GM12892 (cell line): ENCODE measurements at regions not wholly inside any gene's neighbourhood (a gene's known extent, or its start where the extent isn't known, plus 50 kb on each side); places are given as distances from the start of the nearest gene placed in this dataset.

Source experiments
- DNase-seq: peaks from one replicate; pipeline ENCODE4 v3.0.0; 2011; ENCODE audit not compliant: insufficient read length
- FAIRE-seq: peaks from 2 replicates; lab custom pipeline; 2011; peaks lifted over from hg19 to GRCh38; lab: Jason Lieb, UNC
- POLR2A ChIP-seq: IDR thresholded peaks from 2 replicates; pipeline ENCODE4 v1.6.1; 2011; ENCODE audit warnings: low read depth, low read length, control low read depth
- POLR2AphosphoS5 ChIP-seq: IDR thresholded peaks from 2 replicates; pipeline ENCODE4 v1.6.1; 2011; ENCODE audit warnings: low read depth, low read length, control low read depth
- TAF1 ChIP-seq: IDR thresholded peaks from 2 replicates; pipeline ENCODE4 v1.6.1; 2011; ENCODE audit warnings: low read depth, mild to moderate bottlenecking, control low read depth, low read length, borderline replicate concordance

- DNase-seq = no peak
- TF ChIP-seq TAF1 (no peak), POLR2A (no peak), POLR2AphosphoS5 (no peak)
- no peak for FAIRE-seq
Measured at GRCh38 chr4:111748157-111748556, 397.1 kb upstream of the FAM241A start.

- TF ChIP-seq POLR2AphosphoS5 (no peak), TAF1 (no peak), POLR2A (no peak)
- DNase-seq = no peak
- FAIRE-seq = no peak
Measured at GRCh38 chr4:111754003-111754402, 391.3 kb upstream of the FAM241A start.

DNA sequence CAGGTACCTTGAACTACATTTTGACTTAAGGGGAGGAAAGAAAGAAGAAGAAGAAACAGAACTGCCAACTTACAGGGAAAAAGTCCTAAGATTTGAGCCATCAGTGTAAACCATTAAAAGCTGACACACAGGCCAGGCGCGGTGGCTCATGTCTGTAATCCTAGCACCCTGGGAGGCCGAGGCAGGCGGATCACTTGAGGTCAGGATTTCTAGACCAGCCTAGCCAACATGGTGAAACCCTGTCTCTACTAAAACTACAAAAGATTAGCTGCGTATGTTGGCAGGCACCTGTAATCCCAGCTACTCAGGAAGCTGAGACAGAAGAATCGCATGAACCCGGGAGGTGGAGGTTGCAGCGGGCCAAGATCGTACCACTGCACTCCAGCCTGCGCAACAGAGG, 389.7 kb upstream of the FAM241A start:
- no peak for TF ChIP-seq POLR2AphosphoS5
- no peak for TF ChIP-seq TAF1
- TF ChIP-seq POLR2A = no peak
- DNase-seq (no peak), FAIRE-seq (no peak)

- no peak for FAIRE-seq
- TF ChIP-seq POLR2AphosphoS5 = no peak
- TF ChIP-seq TAF1 = no peak
- TF ChIP-seq POLR2A = no peak
- no peak for DNase-seq
Measured at GRCh38 chr4:111761531-111761930, 383.7 kb upstream of the FAM241A start.

DNA sequence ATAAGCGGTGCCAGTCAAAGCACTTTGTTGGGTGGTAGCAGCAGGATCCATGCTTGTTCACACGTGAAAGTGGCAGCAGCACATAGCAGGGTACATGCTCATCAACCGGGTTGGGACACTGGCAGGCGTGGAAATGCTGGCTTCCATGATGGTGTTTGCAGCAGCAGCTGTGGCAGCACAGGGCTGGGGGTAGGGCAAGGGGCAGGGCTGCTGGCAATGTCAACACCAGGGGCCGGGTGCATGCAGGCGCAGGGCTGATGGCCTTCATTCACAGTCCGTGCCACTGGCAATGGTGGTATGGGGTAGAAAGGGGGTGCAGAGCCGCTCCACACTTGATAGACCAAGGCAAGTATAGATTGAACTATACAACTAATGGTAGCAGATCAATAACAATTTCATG, 374.7 kb upstream of the FAM241A start:
- DNase-seq (no peak), FAIRE-seq (no peak)
- TF ChIP-seq POLR2AphosphoS5 = no peak
- no peak for TF ChIP-seq TAF1
- TF ChIP-seq POLR2A = no peak

DNA sequence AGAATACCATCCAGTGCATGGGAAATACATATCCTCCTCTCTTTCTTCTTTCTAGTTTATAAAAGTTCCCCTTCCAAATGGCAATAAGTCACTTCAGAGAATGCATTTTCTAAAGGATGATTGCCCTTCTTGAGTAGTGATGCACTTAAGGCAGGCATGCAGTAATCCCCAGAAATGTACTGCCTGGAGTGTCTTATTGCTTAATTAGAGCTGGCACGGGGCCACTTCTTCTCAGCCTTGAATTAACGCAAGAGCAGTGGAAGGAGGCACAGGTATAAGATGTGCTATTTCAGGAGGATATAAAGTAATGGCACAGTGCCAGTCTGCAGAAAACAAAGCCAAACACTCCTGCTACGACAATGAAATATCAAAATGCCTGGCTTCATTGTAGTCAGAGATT, 371.4 kb upstream of the FAM241A start:
- FAIRE-seq (no peak), DNase-seq (no peak)
- TF ChIP-seq TAF1 = no peak
- TF ChIP-seq POLR2A = no peak
- no peak for TF ChIP-seq POLR2AphosphoS5

GRCh38 chr4:111775556-111776297, 369.5 kb upstream of the FAM241A start:
- DNase-seq (no peak), FAIRE-seq (no peak)
- TF ChIP-seq POLR2A (no peak), POLR2AphosphoS5 (no peak), TAF1 (no peak)

DNA sequence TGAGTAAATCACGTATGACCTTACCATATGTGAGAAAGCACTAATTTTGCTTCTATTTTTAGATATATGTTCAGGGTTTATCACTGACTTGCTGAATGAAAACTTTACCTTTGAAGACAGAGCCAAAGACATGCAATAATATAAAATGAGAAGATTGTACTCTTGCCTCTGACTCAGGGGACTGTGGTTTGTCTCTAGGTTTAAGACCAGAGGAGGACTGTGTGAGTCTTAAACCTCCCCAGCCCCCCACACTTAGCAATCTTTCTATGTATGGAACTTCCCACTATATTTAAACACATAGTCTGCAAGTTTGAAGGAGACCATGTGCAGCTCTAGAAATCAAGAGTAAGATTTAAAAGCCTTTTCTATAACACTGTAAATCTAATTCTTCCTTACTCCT, 368.7 kb upstream of the FAM241A start:
- FAIRE-seq = no peak
- DNase-seq = no peak
- TF ChIP-seq POLR2A = no peak
- TF ChIP-seq TAF1 = no peak

- no peak for TF ChIP-seq POLR2A
- TF ChIP-seq POLR2AphosphoS5 = no peak
- TF ChIP-seq TAF1 = no peak
- no peak for FAIRE-seq
- no peak for DNase-seq
Measured at GRCh38 chr4:111778543-111778942, 366.7 kb upstream of the FAM241A start.

DNA sequence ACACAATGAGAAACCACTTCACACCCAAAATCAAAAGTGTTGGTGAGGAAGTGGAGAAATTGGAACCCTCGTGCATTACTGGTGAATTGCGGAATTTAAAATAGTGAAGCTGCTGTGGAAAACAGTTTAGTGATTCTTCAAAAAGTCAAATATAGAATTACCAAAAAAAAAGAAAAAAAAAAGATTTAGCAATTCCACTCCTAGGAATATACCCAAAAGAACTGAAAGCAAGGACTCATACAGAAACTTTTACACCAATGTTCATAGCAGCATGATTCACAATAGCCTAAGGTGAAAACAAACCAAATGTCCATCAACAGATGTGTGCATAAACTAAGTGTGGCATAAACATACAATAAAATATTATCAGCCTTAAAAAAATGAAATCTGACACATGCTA, 364.3 kb upstream of the FAM241A start:
- FAIRE-seq = no peak
- DNase-seq = no peak
- no peak for TF ChIP-seq POLR2AphosphoS5
- no peak for TF ChIP-seq TAF1
- no peak for TF ChIP-seq POLR2A

DNA sequence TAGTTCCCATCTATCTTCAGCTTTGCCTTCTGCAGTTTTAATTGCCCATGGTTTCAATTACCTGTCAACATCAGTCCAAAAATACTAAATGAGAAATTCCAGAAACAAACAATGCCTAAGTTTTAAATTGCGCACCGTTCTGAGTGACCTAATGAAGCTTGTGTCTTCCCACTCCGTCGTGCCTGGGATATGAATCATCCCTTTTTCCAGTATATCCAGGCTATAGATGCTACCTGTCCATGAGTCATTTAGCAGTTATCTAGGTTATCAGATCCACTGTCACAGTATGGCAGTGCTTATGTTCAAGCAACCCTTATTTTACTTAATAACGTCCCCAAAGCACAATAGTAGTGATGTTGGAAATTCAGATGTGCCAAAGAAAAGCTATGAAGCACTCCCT, 363.6 kb upstream of the FAM241A start:
- FAIRE-seq = no peak
- DNase-seq = no peak
- TF ChIP-seq POLR2AphosphoS5 = no peak
- TF ChIP-seq TAF1 = no peak
- no peak for TF ChIP-seq POLR2A

DNA sequence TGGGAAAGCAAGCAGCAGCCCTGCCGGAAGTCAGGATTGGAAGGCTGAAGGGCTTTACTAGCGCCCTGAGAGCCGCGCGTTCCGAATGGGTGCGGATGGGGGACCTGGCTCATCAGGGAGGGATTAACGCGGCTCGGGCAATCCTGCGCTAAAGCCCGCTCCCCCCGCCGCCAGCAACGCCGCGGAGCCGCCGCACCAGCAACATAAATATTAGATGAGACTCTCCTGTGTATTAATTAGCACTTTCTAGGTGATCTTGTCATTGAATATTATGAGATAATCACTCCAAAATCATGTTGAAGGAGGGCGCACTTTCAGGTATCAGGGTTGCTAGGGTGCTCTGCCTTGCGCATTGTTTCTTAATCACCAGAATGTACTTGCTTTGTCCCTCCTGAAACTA, 357.2 kb upstream of the FAM241A start:
- no peak for TF ChIP-seq TAF1
- TF ChIP-seq POLR2A = no peak
- TF ChIP-seq POLR2AphosphoS5 = no peak
- DNase-seq = no peak
- no peak for FAIRE-seq
